Neutrophil (primary cell): ENCODE measurements at regions not wholly inside any gene's neighbourhood (a gene's known extent, or its start where the extent isn't known, plus 50 kb on each side); places are given as distances from the start of the nearest gene placed in this dataset.

ENCODE experiments used
- H3K27ac ChIP-seq: fragments of 200-600 bp; sonication (generic); 2 replicates; pipeline ENCODE4 v1.5.1; 2016; ENCODE audit warnings: mild to moderate bottlenecking, moderate library complexity
- H3K27me3 ChIP-seq: fragments of 200-600 bp; sonication (generic); 2 replicates; pipeline ENCODE4 v1.6.0; 2016; ENCODE audit warnings: mild to moderate bottlenecking
- H3K36me3 ChIP-seq: fragments of 200-600 bp; sonication (generic); 2 replicates; pipeline ENCODE4 v1.5.1; 2017
- H3K4me1 ChIP-seq, 2 experiments: fragments of 200-600 bp in 1 of 2; sonication (generic) in 1 of 2; 1 replicate in 1 of 2; 2 replicates in 1 of 2; pipeline versions ENCODE4 v1.5.1 to v1.6.1; 2013 to 2016; ENCODE audit warnings: low read depth in 1 of 2, low read length in 1 of 2, mild to moderate bottlenecking in 1 of 2, moderate library complexity in 1 of 2; ENCODE audit not compliant: control insufficient read depth in 1 of 2, insufficient read depth in 1 of 2
- H3K4me3 ChIP-seq, 2 experiments: fragments of 200-600 bp in 1 of 2; sonication (generic) in 1 of 2; 1 replicate in 1 of 2; 2 replicates in 1 of 2; pipeline ENCODE4 v1.5.1; 2013 to 2016; ENCODE audit warnings: low read depth in 1 of 2, low read length in 1 of 2, mild to moderate bottlenecking in 1 of 2, moderate library complexity in 1 of 2
- H3K9me3 ChIP-seq: fragments of 200-600 bp; sonication (generic); 2 replicates; pipeline ENCODE4 v1.5.1; 2016
- TF ChIP-seq, protein P1 (sequence below): fragments of 200-600 bp; sonication (generic); IDR thresholded peaks from 2 replicates; pipeline ENCODE4 v1.5.1; 2016; ENCODE audit warnings: antibody characterized with exemption

- TF ChIP-seq, protein P1, sequence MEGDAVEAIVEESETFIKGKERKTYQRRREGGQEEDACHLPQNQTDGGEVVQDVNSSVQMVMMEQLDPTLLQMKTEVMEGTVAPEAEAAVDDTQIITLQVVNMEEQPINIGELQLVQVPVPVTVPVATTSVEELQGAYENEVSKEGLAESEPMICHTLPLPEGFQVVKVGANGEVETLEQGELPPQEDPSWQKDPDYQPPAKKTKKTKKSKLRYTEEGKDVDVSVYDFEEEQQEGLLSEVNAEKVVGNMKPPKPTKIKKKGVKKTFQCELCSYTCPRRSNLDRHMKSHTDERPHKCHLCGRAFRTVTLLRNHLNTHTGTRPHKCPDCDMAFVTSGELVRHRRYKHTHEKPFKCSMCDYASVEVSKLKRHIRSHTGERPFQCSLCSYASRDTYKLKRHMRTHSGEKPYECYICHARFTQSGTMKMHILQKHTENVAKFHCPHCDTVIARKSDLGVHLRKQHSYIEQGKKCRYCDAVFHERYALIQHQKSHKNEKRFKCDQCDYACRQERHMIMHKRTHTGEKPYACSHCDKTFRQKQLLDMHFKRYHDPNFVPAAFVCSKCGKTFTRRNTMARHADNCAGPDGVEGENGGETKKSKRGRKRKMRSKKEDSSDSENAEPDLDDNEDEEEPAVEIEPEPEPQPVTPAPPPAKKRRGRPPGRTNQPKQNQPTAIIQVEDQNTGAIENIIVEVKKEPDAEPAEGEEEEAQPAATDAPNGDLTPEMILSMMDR, result no peak
- H3K27me3 ChIP-seq, result no peaks in the 10 kb centered on the region
- H3K36me3 ChIP-seq, result no peaks in the 10 kb centered on the region
- no peaks in the 10 kb centered on the region for H3K4me1 ChIP-seq
- no peaks in the 10 kb centered on the region for H3K9me3 ChIP-seq
- H3K27ac ChIP-seq, result no peak overlapping the region
- no peak overlapping the region for H3K4me3 ChIP-seq
These were observed 94.0 kb upstream of the ALDH1B1 start for GRCh38 chr9:38298503-38298902.

DNA sequence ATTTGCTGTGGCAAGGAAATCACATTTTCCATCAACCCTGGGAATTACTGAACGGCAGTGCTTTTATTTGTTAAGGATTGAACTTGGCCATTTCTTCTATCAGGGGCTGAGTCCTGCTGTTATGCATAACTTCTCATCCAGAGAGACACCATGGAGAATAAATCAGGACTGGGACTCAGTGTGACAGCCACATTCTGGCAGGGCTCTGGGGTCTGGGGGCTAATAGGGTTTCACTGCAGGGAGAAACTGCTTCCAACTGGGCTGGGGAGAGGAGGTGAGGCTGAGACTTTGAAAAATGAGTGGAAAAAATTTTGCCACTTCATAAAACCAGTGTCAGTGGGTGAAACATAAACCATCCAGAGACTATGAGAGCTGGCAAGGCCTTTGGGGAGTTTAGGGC is 95.7 kb upstream of the ALDH1B1 start:
- Histone ChIP-seq H3K4me3 (no peak overlapping the region), H3K9me3 (no peaks in the 10 kb centered on the region), H3K27ac (no peak overlapping the region), H3K36me3 (no peaks in the 10 kb centered on the region), H3K4me1 (no peaks in the 10 kb centered on the region), H3K27me3 (no peaks in the 10 kb centered on the region)
- TF ChIP-seq, protein P1, result no peak

GRCh38 chr9:38295764-38296163 is 96.7 kb upstream of the ALDH1B1 start:
- no peak overlapping the region for H3K4me3 ChIP-seq
- no peaks in the 10 kb centered on the region for H3K36me3 ChIP-seq
- H3K27ac ChIP-seq, result no peak overlapping the region
- H3K4me1 ChIP-seq, result no peaks in the 10 kb centered on the region
- TF ChIP-seq, protein P1, result no peak
- H3K9me3 ChIP-seq, result no peaks in the 10 kb centered on the region
- no peaks in the 10 kb centered on the region for H3K27me3 ChIP-seq

GRCh38 chr9:38294220-38294960 is 98.1 kb upstream of the ALDH1B1 start:
- no peaks in the 10 kb centered on the region for H3K4me1 ChIP-seq
- no peaks in the 10 kb centered on the region for H3K9me3 ChIP-seq
- H3K27me3 ChIP-seq, result no peaks in the 10 kb centered on the region
- no peak overlapping the region for H3K4me3 ChIP-seq
- H3K27ac ChIP-seq, result no peak overlapping the region
- TF ChIP-seq, protein P1, result no peak
- no peaks in the 10 kb centered on the region for H3K36me3 ChIP-seq

DNA sequence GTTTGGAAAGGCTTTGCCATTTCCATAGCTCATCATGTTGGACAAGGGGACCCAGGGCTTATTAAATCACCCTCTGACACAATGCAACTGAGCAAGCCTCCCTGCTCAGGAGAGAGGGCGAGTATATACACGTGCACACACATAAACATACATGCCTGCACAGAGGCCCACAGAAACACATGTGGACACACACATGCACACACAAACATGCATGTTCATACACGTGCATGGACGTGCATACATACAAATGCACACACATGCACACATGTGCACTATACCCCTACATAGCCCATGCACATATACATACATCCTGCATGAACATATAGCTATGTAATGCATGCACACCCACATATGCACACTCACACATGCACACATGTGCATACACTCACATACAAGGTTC is 99.5 kb upstream of the ALDH1B1 start:
- Histone ChIP-seq H3K36me3 (no peaks in the 10 kb centered on the region), H3K9me3 (no peaks in the 10 kb centered on the region), H3K4me3 (no peak overlapping the region), H3K27ac (no peak overlapping the region), H3K4me1 (no peaks in the 10 kb centered on the region), H3K27me3 (no peaks in the 10 kb centered on the region)
- TF ChIP-seq, protein P1, result no peak
